ENCODE measurements at regions not wholly inside any gene's neighbourhood (a gene's known extent, or its start where the extent isn't known, plus 50 kb on each side); places are given as distances from the start of the nearest gene placed in this dataset.

DNA sequence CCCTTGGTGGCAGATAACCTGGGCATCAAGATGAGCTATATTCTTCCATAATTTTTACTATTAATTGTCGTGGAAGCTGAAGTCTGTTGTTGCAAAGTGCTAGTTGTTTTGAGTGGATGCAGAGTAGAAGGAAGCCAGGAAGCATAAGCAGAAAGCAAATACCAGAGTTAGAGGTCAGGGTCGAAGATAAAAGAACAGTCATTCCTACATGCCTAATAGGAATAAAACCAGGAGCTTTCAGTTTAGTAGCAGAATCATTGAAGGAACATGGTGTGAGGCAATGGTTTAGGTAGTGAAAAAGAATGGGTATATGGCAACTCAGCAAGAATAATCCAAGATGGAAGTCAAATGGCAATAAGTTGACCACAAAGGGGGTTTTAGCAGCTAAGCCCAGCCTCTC is 121.6 kb upstream of the FST start:
- Histone ChIP-seq H3K27ac (ENCODE audit: low read depth in 1 of 2, low read length in 2 of 2) (no peak overlapping the region), H3K9me3 (replicated peaks in 1 of 2; ENCODE audit: control insufficient read depth in 1 of 2, insufficient read depth in 1 of 2, low read length in 2 of 2) (peaks cover 0 to 3% of the 10 kb centered on the region in 2 donors), H3K4me3 (replicated peaks in 1 of 3; ENCODE audit: low read depth in 2 of 3, low read length in 3 of 3) (no peak overlapping the region), H3K4me2 (replicated peaks; ENCODE audit: extremely low read depth, low read length, poor library complexity, severe bottlenecking) (no peak overlapping the region), H3K79me2 (ENCODE audit: insufficient read depth, low read length) (no peaks in the 10 kb centered on the region), H4K20me1 (ENCODE audit: insufficient read depth, low read length) (no peaks in the 10 kb centered on the region), H2AFZ (ENCODE audit: insufficient read depth, low read depth, low read length, poor library complexity, severe bottlenecking) (no peak overlapping the region), H3K4me1 (ENCODE audit: control insufficient read depth in 1 of 2, insufficient read depth in 2 of 2, low read length in 2 of 2) (no peaks in the 10 kb centered on the region), H3K9ac (ENCODE audit: insufficient read depth, low read length, poor library complexity, severe bottlenecking) (no peak overlapping the region), H3K27me3 (ENCODE audit: control insufficient read depth in 2 of 2, insufficient read depth in 2 of 2, low read length in 2 of 2) (no peaks in the 10 kb centered on the region), H3K36me3 (replicated peaks in 1 of 2; ENCODE audit: control insufficient read depth in 1 of 2, insufficient read depth in 2 of 2, low read length in 2 of 2) (no peaks in the 10 kb centered on the region)
- no peak for DNase-seq
- no peak overlapping the region for H3K27ac Mint-ChIP-seq
- peaks cover 0 to 7% (median 5%) of the 10 kb centered on the region in 7 donors for H3K9me3 Mint-ChIP-seq
- H3K36me3 Mint-ChIP-seq, result no peaks in the 10 kb centered on the region
- intact Hi-C loops (cut with micrococcal nuclease), result no loop called here
- TF ChIP-seq, protein P1, sequence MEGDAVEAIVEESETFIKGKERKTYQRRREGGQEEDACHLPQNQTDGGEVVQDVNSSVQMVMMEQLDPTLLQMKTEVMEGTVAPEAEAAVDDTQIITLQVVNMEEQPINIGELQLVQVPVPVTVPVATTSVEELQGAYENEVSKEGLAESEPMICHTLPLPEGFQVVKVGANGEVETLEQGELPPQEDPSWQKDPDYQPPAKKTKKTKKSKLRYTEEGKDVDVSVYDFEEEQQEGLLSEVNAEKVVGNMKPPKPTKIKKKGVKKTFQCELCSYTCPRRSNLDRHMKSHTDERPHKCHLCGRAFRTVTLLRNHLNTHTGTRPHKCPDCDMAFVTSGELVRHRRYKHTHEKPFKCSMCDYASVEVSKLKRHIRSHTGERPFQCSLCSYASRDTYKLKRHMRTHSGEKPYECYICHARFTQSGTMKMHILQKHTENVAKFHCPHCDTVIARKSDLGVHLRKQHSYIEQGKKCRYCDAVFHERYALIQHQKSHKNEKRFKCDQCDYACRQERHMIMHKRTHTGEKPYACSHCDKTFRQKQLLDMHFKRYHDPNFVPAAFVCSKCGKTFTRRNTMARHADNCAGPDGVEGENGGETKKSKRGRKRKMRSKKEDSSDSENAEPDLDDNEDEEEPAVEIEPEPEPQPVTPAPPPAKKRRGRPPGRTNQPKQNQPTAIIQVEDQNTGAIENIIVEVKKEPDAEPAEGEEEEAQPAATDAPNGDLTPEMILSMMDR (IDR thresholded peaks at IDR 0.05), result no peak
- no CpG with 5 or more reads among the region's 2 CpGs for WGBS (ENCODE audit: insufficient coverage)
- no peak overlapping the region for H3K4me3 Mint-ChIP-seq
- no peaks in the 10 kb centered on the region for H3K4me1 Mint-ChIP-seq
- peaks cover 0 to 3% (median 0%) of the 10 kb centered on the region in 3 donors for H3K27me3 Mint-ChIP-seq (ENCODE audit: low read depth in 3 of 3)

DNA sequence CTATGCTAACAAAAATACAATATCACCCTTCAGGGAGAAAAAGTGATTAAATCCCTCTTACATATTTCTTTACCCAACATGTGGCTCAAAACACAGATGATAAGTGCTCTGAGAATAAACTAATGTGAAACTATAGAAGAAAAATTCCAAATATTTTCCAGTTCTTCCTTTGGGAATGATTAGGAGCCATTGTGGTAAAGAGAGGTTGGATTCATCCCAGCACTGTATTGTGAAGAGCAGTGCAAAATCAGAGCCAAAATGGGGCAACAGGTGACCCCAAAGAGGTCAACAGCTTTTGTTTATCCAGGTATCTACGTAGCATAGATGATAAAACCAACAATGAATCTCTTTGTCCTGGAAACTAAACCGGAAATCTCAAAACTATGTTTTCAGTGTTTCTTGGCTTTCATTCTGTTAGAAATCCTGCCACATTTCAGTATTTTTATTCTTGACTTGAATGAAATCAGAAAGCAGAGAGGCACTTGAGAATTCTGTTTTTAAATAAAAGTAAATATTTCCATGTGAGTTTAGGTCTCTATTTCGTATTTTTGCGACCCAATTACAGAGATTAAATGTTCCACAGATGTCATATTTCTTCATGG is 120.4 kb upstream of the FST start:
- H3K4me2 ChIP-seq (replicated peaks; ENCODE audit: extremely low read depth, low read length, poor library complexity, severe bottlenecking), result no peak overlapping the region
- peaks cover 0 to 3% of the 10 kb centered on the region in 2 donors for H3K9me3 ChIP-seq (replicated peaks in 1 of 2; ENCODE audit: control insufficient read depth in 1 of 2, insufficient read depth in 1 of 2, low read length in 2 of 2)
- WGBS (ENCODE audit: insufficient coverage), result 100% methylated on average over 1 of the region's 4 CpGs
- H4K20me1 ChIP-seq (ENCODE audit: insufficient read depth, low read length), result no peaks in the 10 kb centered on the region
- H3K4me1 Mint-ChIP-seq, result no peaks in the 10 kb centered on the region
- H3K9me3 Mint-ChIP-seq, result peaks cover 0 to 7% (median 2%) of the 10 kb centered on the region in 7 donors
- no peaks in the 10 kb centered on the region for H3K36me3 ChIP-seq (replicated peaks in 1 of 2; ENCODE audit: control insufficient read depth in 1 of 2, insufficient read depth in 2 of 2, low read length in 2 of 2)
- no peaks in the 10 kb centered on the region for H3K4me1 ChIP-seq (ENCODE audit: control insufficient read depth in 1 of 2, insufficient read depth in 2 of 2, low read length in 2 of 2)
- no peak overlapping the region for H3K9ac ChIP-seq (ENCODE audit: insufficient read depth, low read length, poor library complexity, severe bottlenecking)
- H2AFZ ChIP-seq (ENCODE audit: insufficient read depth, low read depth, low read length, poor library complexity, severe bottlenecking), result no peak overlapping the region
- TF ChIP-seq, protein P1 (IDR thresholded peaks at IDR 0.05), result no peak
- DNase-seq, result no peak
- no peaks in the 10 kb centered on the region for H3K36me3 Mint-ChIP-seq
- H3K27me3 Mint-ChIP-seq (ENCODE audit: low read depth in 3 of 3), result peaks cover 0 to 3% (median 1%) of the 10 kb centered on the region in 3 donors
- H3K27me3 ChIP-seq (ENCODE audit: control insufficient read depth in 2 of 2, insufficient read depth in 2 of 2, low read length in 2 of 2), result no peaks in the 10 kb centered on the region
- H3K27ac Mint-ChIP-seq, result no peak overlapping the region
- intact Hi-C loops (cut with micrococcal nuclease), result no loop called here
- no peaks in the 10 kb centered on the region for H3K79me2 ChIP-seq (ENCODE audit: insufficient read depth, low read length)
- H3K4me3 ChIP-seq (replicated peaks in 1 of 3; ENCODE audit: low read depth in 2 of 3, low read length in 3 of 3), result no peak overlapping the region
- H3K27ac ChIP-seq (ENCODE audit: low read depth in 1 of 2, low read length in 2 of 2), result no peak overlapping the region
- H3K4me3 Mint-ChIP-seq, result no peak overlapping the region

Measured in CD14-positive monocyte (primary cell).